ENCODE measurements at regions not wholly inside any gene's neighbourhood (a gene's known extent, or its start where the extent isn't known, plus 50 kb on each side); places are given as distances from the start of the nearest gene placed in this dataset.

DNA sequence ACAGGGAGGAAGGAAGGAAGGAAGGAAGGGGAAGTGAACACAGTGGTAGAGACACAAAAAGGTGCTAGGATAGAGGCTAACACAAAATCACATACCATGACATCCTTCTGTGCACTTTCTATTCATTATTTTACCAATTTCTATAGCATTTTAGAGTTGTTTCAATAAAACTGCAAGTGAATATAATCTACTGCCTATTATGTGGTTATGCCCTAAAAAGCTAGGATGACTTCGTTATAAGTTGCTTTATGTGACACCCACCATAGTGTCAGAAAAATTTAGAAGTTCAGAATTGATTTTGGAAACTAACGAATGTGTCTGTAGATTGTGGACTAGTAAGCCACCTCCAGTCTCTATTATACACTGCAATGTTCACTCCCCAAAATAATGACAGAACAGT lies 59.4 kb upstream of the EDNRA start:
- H3K9me3 ChIP-seq: peaks cover 0 to 5% (median 0%) of the 10 kb centered on the region in 8 donors
- WGBS, 5 donors: 76 to 83% (median 83%) methylated on average over 2 of the region's 2 CpGs
- intact Hi-C loops (cut with DNase I; ENCODE audit: low total_unique reads): no loop called here
- no peak for TF ChIP-seq POLR2AphosphoS5 (IDR thresholded peaks at IDR 0.05)
- TF ChIP-seq, protein P1, sequence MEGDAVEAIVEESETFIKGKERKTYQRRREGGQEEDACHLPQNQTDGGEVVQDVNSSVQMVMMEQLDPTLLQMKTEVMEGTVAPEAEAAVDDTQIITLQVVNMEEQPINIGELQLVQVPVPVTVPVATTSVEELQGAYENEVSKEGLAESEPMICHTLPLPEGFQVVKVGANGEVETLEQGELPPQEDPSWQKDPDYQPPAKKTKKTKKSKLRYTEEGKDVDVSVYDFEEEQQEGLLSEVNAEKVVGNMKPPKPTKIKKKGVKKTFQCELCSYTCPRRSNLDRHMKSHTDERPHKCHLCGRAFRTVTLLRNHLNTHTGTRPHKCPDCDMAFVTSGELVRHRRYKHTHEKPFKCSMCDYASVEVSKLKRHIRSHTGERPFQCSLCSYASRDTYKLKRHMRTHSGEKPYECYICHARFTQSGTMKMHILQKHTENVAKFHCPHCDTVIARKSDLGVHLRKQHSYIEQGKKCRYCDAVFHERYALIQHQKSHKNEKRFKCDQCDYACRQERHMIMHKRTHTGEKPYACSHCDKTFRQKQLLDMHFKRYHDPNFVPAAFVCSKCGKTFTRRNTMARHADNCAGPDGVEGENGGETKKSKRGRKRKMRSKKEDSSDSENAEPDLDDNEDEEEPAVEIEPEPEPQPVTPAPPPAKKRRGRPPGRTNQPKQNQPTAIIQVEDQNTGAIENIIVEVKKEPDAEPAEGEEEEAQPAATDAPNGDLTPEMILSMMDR (IDR thresholded peaks at IDR 0.05 in 8 of 11, conservative IDR thresholded peaks at IDR 0.05 in 3 of 11): no peak
- TF ChIP-seq POLR2A (IDR thresholded peaks at IDR 0.05): no peak
- no peaks in the 10 kb centered on the region for H3K36me3 ChIP-seq
- H3K27ac ChIP-seq: no peak overlapping the region
- no peak overlapping the region for H3K4me3 ChIP-seq
- H3K4me1 ChIP-seq: no peaks in the 10 kb centered on the region
- DNase-seq: no peak
- H3K27me3 ChIP-seq (replicated peaks in 1 of 7): no peaks in the 10 kb centered on the region

DNA sequence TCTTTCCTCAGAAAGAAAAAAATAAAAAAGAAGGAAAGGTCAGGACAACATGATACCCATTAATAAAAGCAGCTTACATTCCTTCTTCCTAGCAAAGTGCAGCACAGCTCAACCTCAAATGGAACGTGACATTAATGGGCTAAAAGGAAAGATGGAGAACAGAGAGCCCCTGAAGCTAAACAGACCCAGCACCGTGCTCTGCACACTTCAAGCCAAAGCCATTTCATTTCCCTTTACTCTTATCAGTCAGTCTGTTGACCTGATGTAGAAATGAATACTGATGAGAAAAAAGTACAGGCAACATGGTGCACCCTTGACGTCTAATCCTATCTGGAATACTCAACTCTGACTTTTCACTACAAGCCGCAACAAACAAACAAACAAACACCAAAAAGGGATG lies 57.7 kb upstream of the EDNRA start:
- TF ChIP-seq POLR2A (IDR thresholded peaks at IDR 0.05) (no peak), POLR2AphosphoS5 (IDR thresholded peaks at IDR 0.05) (no peak)
- TF ChIP-seq, protein P1 (IDR thresholded peaks at IDR 0.05 in 8 of 11, conservative IDR thresholded peaks at IDR 0.05 in 3 of 11): no peak
- Histone ChIP-seq H3K36me3 (no peaks in the 10 kb centered on the region), H3K27me3 (replicated peaks in 1 of 7) (no peaks in the 10 kb centered on the region), H3K4me1 (no peaks in the 10 kb centered on the region), H3K9me3 (peaks cover 0 to 5% (median 0%) of the 10 kb centered on the region in 8 donors), H3K27ac (no peak overlapping the region), H3K4me3 (no peak overlapping the region)
- intact Hi-C loops (cut with DNase I; ENCODE audit: low total_unique reads): no loop called here
- 57 to 83% (median 61%) methylated on average over 4 of the region's 4 CpGs for WGBS, 5 donors
- DNase-seq: no peak

DNA sequence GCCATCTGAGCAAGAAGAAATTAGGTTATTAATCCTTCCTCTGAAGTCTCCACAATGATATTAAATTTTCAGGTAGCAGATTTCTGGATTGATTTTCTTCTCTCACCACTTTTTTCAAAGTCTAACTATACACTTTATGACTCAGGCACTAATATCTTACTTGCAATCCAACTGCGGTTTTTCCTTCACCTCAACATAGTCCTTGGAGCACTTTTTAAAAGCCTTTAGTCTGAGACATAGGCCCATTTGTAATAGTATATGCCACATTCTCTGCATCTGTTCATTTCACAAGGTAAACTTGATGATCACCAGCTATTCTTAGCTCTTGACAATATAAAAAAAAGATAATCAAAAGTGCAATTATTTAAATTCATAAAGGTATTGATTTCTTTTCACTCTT lies 55.9 kb upstream of the EDNRA start:
- Histone ChIP-seq H3K27me3 (replicated peaks in 1 of 7) (no peaks in the 10 kb centered on the region), H3K4me3 (no peak overlapping the region), H3K36me3 (no peaks in the 10 kb centered on the region), H3K27ac (no peak overlapping the region), H3K9me3 (peaks cover 0 to 5% (median 0%) of the 10 kb centered on the region in 8 donors), H3K4me1 (no peaks in the 10 kb centered on the region)
- WGBS, 5 donors: 86 to 93% (median 90%) methylated on average over 1 of the region's 1 CpG
- intact Hi-C loops (cut with DNase I; ENCODE audit: low total_unique reads): no loop called here
- TF ChIP-seq POLR2A (IDR thresholded peaks at IDR 0.05) (no peak), POLR2AphosphoS5 (IDR thresholded peaks at IDR 0.05) (no peak)
- TF ChIP-seq, protein P1 (IDR thresholded peaks at IDR 0.05 in 8 of 11, conservative IDR thresholded peaks at IDR 0.05 in 3 of 11): no peak
- no peak for DNase-seq

DNA sequence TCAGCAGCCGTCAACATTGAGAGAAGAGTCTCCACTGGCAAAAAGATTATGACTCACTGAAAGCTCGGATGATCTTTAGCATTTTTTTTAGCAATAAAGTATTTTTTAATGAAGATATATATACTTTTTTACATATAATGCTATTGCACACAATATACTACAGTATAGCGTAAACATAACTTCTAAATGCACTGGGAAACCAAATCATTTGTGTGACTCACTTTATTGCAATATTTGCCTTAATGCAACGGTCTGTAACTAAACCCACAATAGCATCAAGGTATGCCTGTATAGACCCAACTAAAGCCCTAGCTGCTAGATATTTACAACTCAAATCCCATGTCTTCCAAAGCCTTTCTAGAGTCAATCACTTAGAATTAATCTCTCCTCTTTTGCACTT lies 52.3 kb upstream of the EDNRA start:
- no peaks in the 10 kb centered on the region for H3K36me3 ChIP-seq
- no peak overlapping the region for H3K27ac ChIP-seq
- H3K27me3 ChIP-seq (replicated peaks in 1 of 7): no peaks in the 10 kb centered on the region
- no peaks in the 10 kb centered on the region for H3K4me1 ChIP-seq
- WGBS, 5 donors: 79 to 89% (median 86%) methylated on average over 4 of the region's 4 CpGs
- intact Hi-C loops (cut with DNase I; ENCODE audit: low total_unique reads): no loop called here
- H3K9me3 ChIP-seq: peaks cover 0 to 24% (median 17%) of the 10 kb centered on the region in 8 donors
- no peak for TF ChIP-seq POLR2A (IDR thresholded peaks at IDR 0.05)
- TF ChIP-seq POLR2AphosphoS5 (IDR thresholded peaks at IDR 0.05): no peak
- TF ChIP-seq, protein P1 (IDR thresholded peaks at IDR 0.05 in 8 of 11, conservative IDR thresholded peaks at IDR 0.05 in 3 of 11): no peak
- no peak for DNase-seq
- H3K4me3 ChIP-seq: no peak overlapping the region
